ENCODE measurements at regions not wholly inside any gene's neighbourhood (a gene's known extent, or its start where the extent isn't known, plus 50 kb on each side); places are given as distances from the start of the nearest gene placed in this dataset.

DNA sequence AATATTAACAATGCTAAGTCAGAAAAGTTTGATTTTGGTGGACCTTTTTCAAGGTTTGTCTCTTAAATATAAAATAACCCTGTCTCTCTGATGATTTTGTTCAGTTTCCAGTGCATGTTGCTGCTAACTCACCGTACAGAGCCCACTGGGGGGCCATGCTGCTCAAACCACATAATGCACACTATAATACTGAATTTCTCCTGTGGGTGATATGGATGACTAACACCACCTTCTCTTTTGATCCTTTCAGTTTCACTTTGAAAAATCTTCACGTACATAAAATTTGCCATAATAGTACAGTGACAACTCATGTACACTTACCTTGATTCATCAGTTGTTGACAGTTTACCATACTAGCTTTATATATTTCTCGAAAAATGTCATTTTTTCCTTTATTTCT, 506.6 kb upstream of the MAN1A1 start:
- peak in 2 of 35 experiments; percentile 0 to 22 for DNase-seq
- H3K4me1 ChIP-seq (ENCODE audit: control insufficient read depth in 1 of 2, extremely low read depth in 1 of 2, insufficient read depth in 2 of 2, low read length in 2 of 2): no peaks in the 10 kb centered on the region
- Mint-ChIP-seq H3K36me3 (no peaks in the 10 kb centered on the region), H3K4me1 (peaks cover 9 to 14% (median 14%) of the 10 kb centered on the region in 3 donors), H3K27ac (no peak overlapping the region), H3K27me3 (no peaks in the 10 kb centered on the region), H3K4me3 (peak overlapping the region; percentile 58 to 76 (median 58)), H3K9me3 (no peaks in the 10 kb centered on the region)
- no peaks in the 10 kb centered on the region for H3K9me3 ChIP-seq
- H3K27me3 ChIP-seq (replicated peaks in 1 of 2; ENCODE audit: control insufficient read depth in 2 of 2, extremely low read depth in 1 of 2, insufficient read depth in 2 of 2, low read length in 1 of 2): no peaks in the 10 kb centered on the region
- H3K4me3 ChIP-seq (ENCODE audit: control insufficient read depth in 1 of 2, extremely low read depth in 1 of 2, low read length in 1 of 2): peak overlapping the region in 1 of 2 donors; percentile 20
- ChIA-PET POLR2A (interaction anchor here in 1 of 2 donors (0.7 kb wide), 2 partner anchors 48 to 699 kb away, joined by 3 to 14 read pairs; no protein-coding TSS in a partner anchor), CTCF (interaction anchor here in 1 of 2 donors (0.6 kb wide), 1 partner anchor 1254 kb away, joined by 7 read pairs; no protein-coding TSS in a partner anchor)
- ATAC-seq (replicated peaks in 1 of 4): peak in 3 of 4 experiments; percentile 43 to 55 (median 45)
- no peaks in the 10 kb centered on the region for H3K36me3 ChIP-seq (ENCODE audit: control insufficient read depth in 2 of 2, extremely low read depth in 1 of 2, insufficient read depth in 1 of 2, low read length in 1 of 2)
- 35% methylated on average over 2 of the region's 3 CpGs for WGBS (ENCODE audit: insufficient coverage)
- no peak overlapping the region for H3K27ac ChIP-seq (ENCODE audit: low read length)

DNA sequence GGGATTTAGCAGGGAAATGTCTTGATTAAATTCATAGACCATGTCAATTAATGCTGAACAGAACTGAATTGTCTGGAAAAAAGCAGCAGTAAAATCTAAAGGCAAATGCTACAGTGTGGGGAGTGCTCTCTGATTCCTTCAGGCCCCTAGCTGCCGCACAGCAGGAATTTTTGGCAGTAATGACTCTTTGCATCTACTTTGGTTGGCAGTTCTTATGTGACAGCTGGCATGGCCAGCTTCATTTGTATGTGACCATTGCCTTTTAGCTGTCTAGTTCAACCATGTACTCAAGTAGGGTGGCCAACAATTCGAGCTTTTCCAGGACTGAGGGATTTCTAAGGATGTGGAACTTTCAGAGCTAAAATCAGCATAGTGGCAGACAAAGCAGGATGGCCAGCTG, 499.1 kb upstream of the MAN1A1 start:
- WGBS (ENCODE audit: insufficient coverage): 92% methylated on average over 1 of the region's 2 CpGs
- Histone ChIP-seq H3K9me3 (no peaks in the 10 kb centered on the region), H3K4me3 (ENCODE audit: control insufficient read depth in 1 of 2, extremely low read depth in 1 of 2, low read length in 1 of 2) (no peak overlapping the region), H3K36me3 (ENCODE audit: control insufficient read depth in 2 of 2, extremely low read depth in 1 of 2, insufficient read depth in 1 of 2, low read length in 1 of 2) (no peaks in the 10 kb centered on the region), H3K4me1 (ENCODE audit: control insufficient read depth in 1 of 2, extremely low read depth in 1 of 2, insufficient read depth in 2 of 2, low read length in 2 of 2) (no peaks in the 10 kb centered on the region), H3K27me3 (replicated peaks in 1 of 2; ENCODE audit: control insufficient read depth in 2 of 2, extremely low read depth in 1 of 2, insufficient read depth in 2 of 2, low read length in 1 of 2) (no peaks in the 10 kb centered on the region), H3K27ac (ENCODE audit: low read length) (no peak overlapping the region)
- ATAC-seq (replicated peaks in 1 of 4) (no peak), DNase-seq (no peak)
- Mint-ChIP-seq H3K27ac (no peak overlapping the region), H3K27me3 (no peaks in the 10 kb centered on the region), H3K36me3 (no peaks in the 10 kb centered on the region), H3K4me3 (no peak overlapping the region), H3K4me1 (no peaks in the 10 kb centered on the region), H3K9me3 (no peaks in the 10 kb centered on the region)
- ChIA-PET POLR2A (interaction anchor here in 1 of 2 donors (0.7 kb wide), 1 partner anchor 17 kb away, joined by 4 read pairs; no protein-coding TSS in a partner anchor), CTCF (no interaction called here)

DNA sequence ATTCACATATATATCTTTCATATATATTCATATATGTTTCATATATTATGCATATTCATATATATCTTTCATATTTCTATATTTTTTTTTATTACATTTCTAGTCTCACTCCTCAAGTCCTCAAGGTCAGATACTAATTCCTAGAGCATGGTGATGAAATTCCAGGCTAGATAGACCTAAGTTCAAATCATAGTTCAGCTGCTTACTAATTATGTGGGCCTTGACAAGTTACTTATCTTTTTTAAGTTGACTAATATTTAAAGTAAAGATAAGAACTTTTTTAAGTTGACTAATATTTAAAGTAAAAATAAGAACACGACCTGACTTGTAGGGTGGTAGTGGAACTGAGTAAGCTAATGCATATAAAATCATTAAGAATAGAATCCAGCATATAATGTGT, 495.6 kb upstream of the MAN1A1 start:
- no peaks in the 10 kb centered on the region for H3K4me1 ChIP-seq (ENCODE audit: control insufficient read depth in 1 of 2, extremely low read depth in 1 of 2, insufficient read depth in 2 of 2, low read length in 2 of 2)
- no peak overlapping the region for H3K27ac ChIP-seq (ENCODE audit: low read length)
- ATAC-seq (replicated peaks in 1 of 4) (no peak), DNase-seq (no peak)
- H3K27me3 ChIP-seq (replicated peaks in 1 of 2; ENCODE audit: control insufficient read depth in 2 of 2, extremely low read depth in 1 of 2, insufficient read depth in 2 of 2, low read length in 1 of 2): peaks cover 0 to 4% of the 10 kb centered on the region in 2 experiments
- CTCF ChIA-PET: no interaction called here
- H3K4me3 ChIP-seq (ENCODE audit: control insufficient read depth in 1 of 2, extremely low read depth in 1 of 2, low read length in 1 of 2): no peak overlapping the region
- Mint-ChIP-seq H3K27ac (no peak overlapping the region), H3K4me1 (no peaks in the 10 kb centered on the region), H3K36me3 (no peaks in the 10 kb centered on the region), H3K27me3 (peaks cover 0 to 3% of the 10 kb centered on the region in 2 donors), H3K9me3 (peaks cover 0 to 12% (median 3%) of the 10 kb centered on the region in 3 donors), H3K4me3 (no peak overlapping the region)
- POLR2A ChIA-PET: no interaction called here
- H3K9me3 ChIP-seq: no peaks in the 10 kb centered on the region
- no CpG with 5 or more reads among the region's 1 CpG for WGBS (ENCODE audit: insufficient coverage)
- H3K36me3 ChIP-seq (ENCODE audit: control insufficient read depth in 2 of 2, extremely low read depth in 1 of 2, insufficient read depth in 1 of 2, low read length in 1 of 2): no peaks in the 10 kb centered on the region

DNA sequence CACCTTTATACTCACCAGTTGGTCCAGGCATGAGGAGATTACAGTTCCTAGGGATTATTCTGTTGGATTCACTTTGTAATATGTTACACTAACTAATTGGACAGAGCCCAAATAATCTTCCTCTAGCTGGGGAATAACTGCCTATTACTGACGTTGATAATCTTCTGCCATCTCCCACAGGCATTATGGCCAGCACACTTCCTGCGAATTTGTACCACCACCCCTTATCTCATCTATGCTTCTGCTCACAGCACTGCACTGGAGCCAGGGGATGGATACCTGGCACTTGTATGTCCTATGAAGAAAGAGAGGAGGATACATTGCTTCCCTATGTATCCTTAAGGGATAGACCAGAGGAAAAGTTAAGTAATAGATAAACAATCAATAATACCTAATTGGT, 494.8 kb upstream of the MAN1A1 start:
- CTCF ChIA-PET: no interaction called here

DNA sequence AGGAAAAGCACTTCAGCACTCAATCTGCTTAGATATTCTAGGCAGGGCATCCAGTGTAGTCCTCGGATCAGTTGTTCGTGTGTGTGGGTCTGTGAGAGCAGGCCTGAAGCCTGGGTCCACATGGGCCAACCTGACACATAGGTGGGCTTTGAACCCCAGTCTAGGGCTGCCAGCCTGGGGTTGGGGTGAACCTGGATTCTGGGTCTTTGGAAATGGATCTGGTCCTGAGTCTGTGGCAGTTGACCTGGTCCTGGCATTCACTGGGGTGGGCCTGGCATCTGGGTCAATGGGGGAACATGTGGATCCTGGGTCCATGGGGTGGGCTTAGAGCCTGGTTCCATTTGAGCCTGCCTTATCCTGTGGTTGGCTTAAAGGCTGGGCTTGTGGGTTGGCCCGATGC, 492.6 kb upstream of the MAN1A1 start:
- H3K27ac Mint-ChIP-seq: no peak overlapping the region
- H3K27me3 Mint-ChIP-seq: peaks cover 0 to 3% of the 10 kb centered on the region in 2 donors
- H3K27ac ChIP-seq (ENCODE audit: low read length): no peak overlapping the region
- no CpG with 5 or more reads among the region's 3 CpGs for WGBS (ENCODE audit: insufficient coverage)
- H3K4me3 Mint-ChIP-seq: no peak overlapping the region
- DNase-seq (no peak), ATAC-seq (replicated peaks in 1 of 4) (no peak)
- no peaks in the 10 kb centered on the region for H3K9me3 ChIP-seq
- peaks cover 0 to 4% of the 10 kb centered on the region in 2 experiments for H3K27me3 ChIP-seq (replicated peaks in 1 of 2; ENCODE audit: control insufficient read depth in 2 of 2, extremely low read depth in 1 of 2, insufficient read depth in 2 of 2, low read length in 1 of 2)
- H3K9me3 Mint-ChIP-seq: peaks cover 0 to 12% (median 3%) of the 10 kb centered on the region in 3 donors
- CTCF ChIA-PET: no interaction called here
- H3K36me3 Mint-ChIP-seq: no peaks in the 10 kb centered on the region
- no peaks in the 10 kb centered on the region for H3K4me1 Mint-ChIP-seq
- POLR2A ChIA-PET: no interaction called here
- H3K36me3 ChIP-seq (ENCODE audit: control insufficient read depth in 2 of 2, extremely low read depth in 1 of 2, insufficient read depth in 1 of 2, low read length in 1 of 2): no peaks in the 10 kb centered on the region
- no peaks in the 10 kb centered on the region for H3K4me1 ChIP-seq (ENCODE audit: control insufficient read depth in 1 of 2, extremely low read depth in 1 of 2, insufficient read depth in 2 of 2, low read length in 2 of 2)
- no peak overlapping the region for H3K4me3 ChIP-seq (ENCODE audit: control insufficient read depth in 1 of 2, extremely low read depth in 1 of 2, low read length in 1 of 2)

More for the DNA sequence above, 494.8 kb upstream of the MAN1A1 start:
- Histone ChIP-seq H3K9me3 (no peaks in the 10 kb centered on the region), H3K4me1 (ENCODE audit: control insufficient read depth in 1 of 2, extremely low read depth in 1 of 2, insufficient read depth in 2 of 2, low read length in 2 of 2) (no peaks in the 10 kb centered on the region), H3K4me3 (ENCODE audit: control insufficient read depth in 1 of 2, extremely low read depth in 1 of 2, low read length in 1 of 2) (no peak overlapping the region), H3K27ac (ENCODE audit: low read length) (no peak overlapping the region), H3K36me3 (ENCODE audit: control insufficient read depth in 2 of 2, extremely low read depth in 1 of 2, insufficient read depth in 1 of 2, low read length in 1 of 2) (no peaks in the 10 kb centered on the region), H3K27me3 (replicated peaks in 1 of 2; ENCODE audit: control insufficient read depth in 2 of 2, extremely low read depth in 1 of 2, insufficient read depth in 2 of 2, low read length in 1 of 2) (peaks cover 0 to 4% of the 10 kb centered on the region in 2 experiments)
- POLR2A ChIA-PET: no interaction called here
- ATAC-seq (replicated peaks in 1 of 4): no peak
- no peaks in the 10 kb centered on the region for H3K36me3 Mint-ChIP-seq
- no CpG with 5 or more reads among the region's 2 CpGs for WGBS (ENCODE audit: insufficient coverage)
- no peaks in the 10 kb centered on the region for H3K4me1 Mint-ChIP-seq
- no peak for DNase-seq
- H3K27ac Mint-ChIP-seq: no peak overlapping the region
- peaks cover 0 to 12% (median 3%) of the 10 kb centered on the region in 3 donors for H3K9me3 Mint-ChIP-seq
- H3K27me3 Mint-ChIP-seq: peaks cover 0 to 3% of the 10 kb centered on the region in 2 donors
- H3K4me3 Mint-ChIP-seq: no peak overlapping the region

DNA sequence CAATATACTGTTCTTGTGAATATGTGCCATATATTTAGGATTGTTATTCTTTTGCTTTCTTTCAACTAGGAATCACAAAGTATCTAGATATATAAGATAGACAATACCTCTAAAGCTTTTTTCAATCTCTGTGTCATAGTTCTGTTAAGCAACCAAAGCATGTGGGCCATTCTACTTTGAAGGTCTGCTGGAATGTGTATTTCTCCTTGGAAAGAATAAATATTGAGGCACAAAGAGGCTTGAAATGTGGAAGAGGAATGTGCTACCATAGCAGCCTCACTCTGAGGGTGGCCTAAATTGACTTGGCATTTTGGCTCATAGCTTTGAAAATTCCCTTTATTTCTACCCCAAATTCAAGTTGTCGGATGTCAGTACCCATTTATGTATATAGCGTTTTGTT, 488.5 kb upstream of the MAN1A1 start:
- Histone ChIP-seq H3K27me3 (replicated peaks in 1 of 2; ENCODE audit: control insufficient read depth in 2 of 2, extremely low read depth in 1 of 2, insufficient read depth in 2 of 2, low read length in 1 of 2) (peaks cover 0 to 4% of the 10 kb centered on the region in 2 experiments), H3K4me3 (ENCODE audit: control insufficient read depth in 1 of 2, extremely low read depth in 1 of 2, low read length in 1 of 2) (no peak overlapping the region), H3K27ac (ENCODE audit: low read length) (no peak overlapping the region), H3K36me3 (ENCODE audit: control insufficient read depth in 2 of 2, extremely low read depth in 1 of 2, insufficient read depth in 1 of 2, low read length in 1 of 2) (no peaks in the 10 kb centered on the region), H3K9me3 (no peaks in the 10 kb centered on the region), H3K4me1 (ENCODE audit: control insufficient read depth in 1 of 2, extremely low read depth in 1 of 2, insufficient read depth in 2 of 2, low read length in 2 of 2) (no peaks in the 10 kb centered on the region)
- peaks cover 2 to 6% of the 10 kb centered on the region in 2 donors for H3K27me3 Mint-ChIP-seq
- no peaks in the 10 kb centered on the region for H3K4me1 Mint-ChIP-seq
- ChIA-PET CTCF (no interaction called here), POLR2A (no interaction called here)
- ATAC-seq (replicated peaks in 1 of 4) (no peak), DNase-seq (no peak)
- H3K27ac Mint-ChIP-seq: no peak overlapping the region
- no peaks in the 10 kb centered on the region for H3K36me3 Mint-ChIP-seq
- H3K9me3 Mint-ChIP-seq: peaks cover 0 to 12% (median 3%) of the 10 kb centered on the region in 3 donors
- no CpG with 5 or more reads among the region's 2 CpGs for WGBS (ENCODE audit: insufficient coverage)
- no peak overlapping the region for H3K4me3 Mint-ChIP-seq

DNA sequence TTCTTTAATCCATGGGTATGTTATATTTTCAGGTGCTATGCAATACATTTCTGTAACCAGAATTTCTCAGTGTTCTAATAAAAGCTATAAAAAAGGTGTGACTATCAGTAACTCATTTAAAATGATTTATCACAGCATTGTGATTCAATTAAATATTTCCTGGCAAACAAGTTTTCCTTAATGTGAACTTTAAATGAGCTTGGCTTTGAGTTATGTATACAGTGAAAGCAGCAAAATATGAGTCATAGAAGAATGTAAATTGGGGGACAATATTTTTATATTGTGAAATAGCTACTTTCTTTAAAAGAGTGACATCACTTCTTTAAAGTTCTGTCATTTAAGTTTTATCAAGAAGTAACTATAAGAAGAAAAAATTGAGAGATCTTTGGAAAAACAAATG, 484.9 kb upstream of the MAN1A1 start:
- no peaks in the 10 kb centered on the region for H3K9me3 ChIP-seq
- H3K4me3 ChIP-seq (ENCODE audit: control insufficient read depth in 1 of 2, extremely low read depth in 1 of 2, low read length in 1 of 2): no peak overlapping the region
- Mint-ChIP-seq H3K4me3 (no peak overlapping the region), H3K27ac (no peak overlapping the region), H3K27me3 (peaks cover 3 to 5% of the 10 kb centered on the region in 2 donors), H3K9me3 (no peaks in the 10 kb centered on the region), H3K36me3 (no peaks in the 10 kb centered on the region), H3K4me1 (no peaks in the 10 kb centered on the region)
- ATAC-seq (replicated peaks in 1 of 4): no peak
- no peaks in the 10 kb centered on the region for H3K36me3 ChIP-seq (ENCODE audit: control insufficient read depth in 2 of 2, extremely low read depth in 1 of 2, insufficient read depth in 1 of 2, low read length in 1 of 2)
- H3K27ac ChIP-seq (ENCODE audit: low read length): no peak overlapping the region
- peaks cover 0 to 6% of the 10 kb centered on the region in 2 experiments for H3K27me3 ChIP-seq (replicated peaks in 1 of 2; ENCODE audit: control insufficient read depth in 2 of 2, extremely low read depth in 1 of 2, insufficient read depth in 2 of 2, low read length in 1 of 2)
- ChIA-PET POLR2A (interaction anchor here in 1 of 2 donors (0.7 kb wide), 1 partner anchor 63 kb away, joined by 3 read pairs; no protein-coding TSS in a partner anchor), CTCF (no interaction called here)
- H3K4me1 ChIP-seq (ENCODE audit: control insufficient read depth in 1 of 2, extremely low read depth in 1 of 2, insufficient read depth in 2 of 2, low read length in 2 of 2): no peaks in the 10 kb centered on the region
- DNase-seq: no peak
